ENCODE measurements at regions not wholly inside any gene's neighbourhood (a gene's known extent, or its start where the extent isn't known, plus 50 kb on each side); places are given as distances from the start of the nearest gene placed in this dataset.

GRCh38 chr4:141350122-141350905 is 129.6 kb downstream of the ZNF330 start:
- H3K4me2 ChIP-seq (ENCODE audit: low read depth, low read length, poor library complexity, severe bottlenecking) = no peak overlapping the region
- no peaks in the 10 kb centered on the region for H3K9me3 ChIP-seq (ENCODE audit: insufficient read depth, low read depth, low read length)
- H4K20me1 ChIP-seq (ENCODE audit: insufficient read depth, low read length, poor library complexity, severe bottlenecking) = no peaks in the 10 kb centered on the region
- peaks cover 72% of the 10 kb centered on the region for H3K4me1 ChIP-seq (ENCODE audit: insufficient read depth, low read length, poor library complexity, severe bottlenecking)
- no peaks in the 10 kb centered on the region for H3K9me2 ChIP-seq (replicated peaks; ENCODE audit: low read depth, low read length)
- no peak overlapping the region for H3K9ac ChIP-seq (ENCODE audit: low read depth, low read length, poor library complexity, severe bottlenecking)
- H2AFZ ChIP-seq (ENCODE audit: low read length) = no peak overlapping the region
- H3F3A ChIP-seq (ENCODE audit: low read depth) = peaks cover 6% of the 10 kb centered on the region; the same call in 1 of the 2 replicates
- H3K79me2 ChIP-seq (ENCODE audit: insufficient read depth, low read length) = no peaks in the 10 kb centered on the region
- no peaks in the 10 kb centered on the region for H3K36me3 ChIP-seq (ENCODE audit: insufficient read depth, low read length)
- H3K27me3 ChIP-seq (ENCODE audit: insufficient read depth, low read length, poor library complexity, severe bottlenecking) = no peaks in the 10 kb centered on the region
- TF ChIP-seq EZH2phosphoT487 (IDR thresholded peaks at IDR 0.05; ENCODE audit: borderline replicate concordance) = no peak
- TF ChIP-seq, protein P1, sequence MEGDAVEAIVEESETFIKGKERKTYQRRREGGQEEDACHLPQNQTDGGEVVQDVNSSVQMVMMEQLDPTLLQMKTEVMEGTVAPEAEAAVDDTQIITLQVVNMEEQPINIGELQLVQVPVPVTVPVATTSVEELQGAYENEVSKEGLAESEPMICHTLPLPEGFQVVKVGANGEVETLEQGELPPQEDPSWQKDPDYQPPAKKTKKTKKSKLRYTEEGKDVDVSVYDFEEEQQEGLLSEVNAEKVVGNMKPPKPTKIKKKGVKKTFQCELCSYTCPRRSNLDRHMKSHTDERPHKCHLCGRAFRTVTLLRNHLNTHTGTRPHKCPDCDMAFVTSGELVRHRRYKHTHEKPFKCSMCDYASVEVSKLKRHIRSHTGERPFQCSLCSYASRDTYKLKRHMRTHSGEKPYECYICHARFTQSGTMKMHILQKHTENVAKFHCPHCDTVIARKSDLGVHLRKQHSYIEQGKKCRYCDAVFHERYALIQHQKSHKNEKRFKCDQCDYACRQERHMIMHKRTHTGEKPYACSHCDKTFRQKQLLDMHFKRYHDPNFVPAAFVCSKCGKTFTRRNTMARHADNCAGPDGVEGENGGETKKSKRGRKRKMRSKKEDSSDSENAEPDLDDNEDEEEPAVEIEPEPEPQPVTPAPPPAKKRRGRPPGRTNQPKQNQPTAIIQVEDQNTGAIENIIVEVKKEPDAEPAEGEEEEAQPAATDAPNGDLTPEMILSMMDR (conservative IDR thresholded peaks at IDR 0.05; ENCODE audit: low read length) = no peak
- H3K4me3 ChIP-seq (ENCODE audit: low read length, poor library complexity, severe bottlenecking) = no peak overlapping the region

DNA sequence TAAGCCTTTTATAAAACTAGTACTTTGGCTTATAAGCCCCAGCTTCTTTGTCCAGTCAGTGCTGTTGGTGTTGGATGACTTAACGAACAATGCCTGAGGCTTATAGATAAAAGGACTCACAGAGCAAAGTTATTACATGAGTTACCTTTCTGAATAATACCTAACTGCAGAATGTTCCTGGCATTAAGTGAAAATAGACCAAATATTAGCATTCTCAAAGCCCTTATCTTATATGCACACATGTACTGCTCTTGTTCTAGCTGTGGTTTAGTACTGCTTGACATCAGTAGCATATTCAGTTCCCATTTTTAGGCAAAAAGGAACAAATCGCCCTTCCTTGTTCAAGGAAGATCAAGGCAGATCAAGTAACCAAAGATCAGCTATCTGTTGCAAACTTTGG is 131.6 kb downstream of the ZNF330 start:
- peak overlapping the region; percentile 62 for H3K9ac ChIP-seq (ENCODE audit: low read depth, low read length, poor library complexity, severe bottlenecking)
- H3K4me3 ChIP-seq (ENCODE audit: low read length, poor library complexity, severe bottlenecking) = peak overlapping the region; percentile 35
- H3K4me2 ChIP-seq (ENCODE audit: low read depth, low read length, poor library complexity, severe bottlenecking) = peak overlapping the region; percentile 70
- peaks cover 80% of the 10 kb centered on the region for H3K4me1 ChIP-seq (ENCODE audit: insufficient read depth, low read length, poor library complexity, severe bottlenecking)
- H3K27me3 ChIP-seq (ENCODE audit: insufficient read depth, low read length, poor library complexity, severe bottlenecking) = no peaks in the 10 kb centered on the region
- TF ChIP-seq, protein P1 (conservative IDR thresholded peaks at IDR 0.05; ENCODE audit: low read length) = no peak
- no peak for TF ChIP-seq EZH2phosphoT487 (IDR thresholded peaks at IDR 0.05; ENCODE audit: borderline replicate concordance)
- peaks cover 6% of the 10 kb centered on the region; the same call in 1 of the 2 replicates for H3F3A ChIP-seq (ENCODE audit: low read depth)
- no peaks in the 10 kb centered on the region for H4K20me1 ChIP-seq (ENCODE audit: insufficient read depth, low read length, poor library complexity, severe bottlenecking)
- H3K79me2 ChIP-seq (ENCODE audit: insufficient read depth, low read length) = no peaks in the 10 kb centered on the region
- H3K36me3 ChIP-seq (ENCODE audit: insufficient read depth, low read length) = no peaks in the 10 kb centered on the region
- H3K9me3 ChIP-seq (ENCODE audit: insufficient read depth, low read depth, low read length) = no peaks in the 10 kb centered on the region
- H2AFZ ChIP-seq (ENCODE audit: low read length) = peak overlapping the region; percentile 59; the same call in 1 of the 2 replicates
- H3K9me2 ChIP-seq (replicated peaks; ENCODE audit: low read depth, low read length) = no peaks in the 10 kb centered on the region

DNA sequence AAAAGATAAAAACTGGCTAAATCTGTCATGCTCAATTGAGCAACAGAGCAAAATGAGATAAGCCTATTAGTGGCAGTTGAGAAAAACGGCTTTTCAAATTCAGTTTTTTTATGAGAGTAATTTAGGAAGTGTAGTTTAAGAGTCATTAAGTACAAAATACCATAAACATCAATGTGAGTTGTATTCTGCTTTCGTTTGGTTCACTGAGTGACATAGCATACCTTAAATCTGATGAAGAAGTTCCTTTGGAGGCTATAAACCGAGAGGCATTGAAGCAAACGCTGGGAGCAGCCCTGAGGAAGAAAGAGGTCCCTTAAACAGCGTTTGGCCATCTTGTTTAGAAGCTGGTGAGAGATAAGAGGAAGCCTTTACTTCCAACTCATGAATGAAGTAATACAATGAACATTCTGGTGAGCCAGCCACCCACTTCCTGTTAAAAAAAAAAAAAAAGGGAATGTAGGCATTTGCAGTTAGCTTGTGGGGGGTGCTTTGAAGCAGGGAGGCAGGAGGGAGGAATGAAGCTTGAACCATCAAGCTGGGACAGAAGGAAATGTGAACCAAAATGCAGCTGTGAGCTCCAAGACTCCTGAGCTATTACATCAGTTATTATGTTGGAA is 132.3 kb downstream of the ZNF330 start:
- H3K36me3 ChIP-seq (ENCODE audit: insufficient read depth, low read length) = no peaks in the 10 kb centered on the region
- no peaks in the 10 kb centered on the region for H3K79me2 ChIP-seq (ENCODE audit: insufficient read depth, low read length)
- H2AFZ ChIP-seq (ENCODE audit: low read length) = peak overlapping the region; percentile 59; the same call in 1 of the 2 replicates
- H3K9ac ChIP-seq (ENCODE audit: low read depth, low read length, poor library complexity, severe bottlenecking) = peak overlapping the region; percentile 62
- H3K4me2 ChIP-seq (ENCODE audit: low read depth, low read length, poor library complexity, severe bottlenecking) = peak overlapping the region; percentile 70
- no peaks in the 10 kb centered on the region for H3K9me3 ChIP-seq (ENCODE audit: insufficient read depth, low read depth, low read length)
- no peaks in the 10 kb centered on the region for H3K27me3 ChIP-seq (ENCODE audit: insufficient read depth, low read length, poor library complexity, severe bottlenecking)
- H3F3A ChIP-seq (ENCODE audit: low read depth) = peaks cover 6% of the 10 kb centered on the region; the same call in 1 of the 2 replicates
- peaks cover 80% of the 10 kb centered on the region for H3K4me1 ChIP-seq (ENCODE audit: insufficient read depth, low read length, poor library complexity, severe bottlenecking)
- no peaks in the 10 kb centered on the region for H4K20me1 ChIP-seq (ENCODE audit: insufficient read depth, low read length, poor library complexity, severe bottlenecking)
- peak overlapping the region; percentile 35 for H3K4me3 ChIP-seq (ENCODE audit: low read length, poor library complexity, severe bottlenecking)
- no peaks in the 10 kb centered on the region for H3K9me2 ChIP-seq (replicated peaks; ENCODE audit: low read depth, low read length)
- TF ChIP-seq, protein P1 (conservative IDR thresholded peaks at IDR 0.05; ENCODE audit: low read length) = no peak
- TF ChIP-seq EZH2phosphoT487 (IDR thresholded peaks at IDR 0.05; ENCODE audit: borderline replicate concordance) = no peak

Measured in Loucy (cell line).